ENCODE measurements at regions not wholly inside any gene's neighbourhood (a gene's known extent, or its start where the extent isn't known, plus 50 kb on each side); places are given as distances from the start of the nearest gene placed in this dataset.

- DNase-seq (ENCODE audit: low spot score): no peak
Measured at GRCh38 chr11:90867416-90867815, 644.6 kb upstream of the CHORDC1 start.

- DNase-seq (ENCODE audit: low spot score): no peak
Measured at GRCh38 chr11:90856790-90857189, 633.9 kb upstream of the CHORDC1 start.

- no peak for DNase-seq (ENCODE audit: low spot score)
Measured at GRCh38 chr11:90855531-90855930, 632.7 kb upstream of the CHORDC1 start.

GRCh38 chr11:90851196-90851595, 628.3 kb upstream of the CHORDC1 start:
- no peak for DNase-seq (ENCODE audit: low spot score)

GRCh38 chr11:90849312-90849711, 626.5 kb upstream of the CHORDC1 start:
- DNase-seq (ENCODE audit: low spot score): no peak

GRCh38 chr11:90847268-90847886, 624.5 kb upstream of the CHORDC1 start:
- no peak for DNase-seq (ENCODE audit: low spot score)

GRCh38 chr11:90846628-90847027, 623.8 kb upstream of the CHORDC1 start:
- DNase-seq (ENCODE audit: low spot score): peak; percentile 17

- DNase-seq (ENCODE audit: low spot score): no peak
Measured at GRCh38 chr11:90845799-90846198, 623.0 kb upstream of the CHORDC1 start.

GRCh38 chr11:90845126-90845525, 622.3 kb upstream of the CHORDC1 start:
- DNase-seq (ENCODE audit: low spot score): no peak

- DNase-seq (ENCODE audit: low spot score): no peak
Measured at GRCh38 chr11:90844041-90844440, 621.2 kb upstream of the CHORDC1 start.

GRCh38 chr11:90842681-90843080, 619.8 kb upstream of the CHORDC1 start:
- DNase-seq (ENCODE audit: low spot score): no peak

- no peak for DNase-seq (ENCODE audit: low spot score)
Measured at GRCh38 chr11:90840071-90840470, 617.2 kb upstream of the CHORDC1 start.

GRCh38 chr11:90836031-90836430, 613.2 kb upstream of the CHORDC1 start:
- DNase-seq (ENCODE audit: low spot score): no peak

- DNase-seq (ENCODE audit: low spot score): no peak
Measured at GRCh38 chr11:90823446-90823845, 600.6 kb upstream of the CHORDC1 start.

- DNase-seq (ENCODE audit: low spot score): peak; percentile 93
Measured at GRCh38 chr11:90822996-90823395, 600.1 kb upstream of the CHORDC1 start.

- DNase-seq (ENCODE audit: low spot score): no peak
Measured at GRCh38 chr11:90818196-90818745, 595.4 kb upstream of the CHORDC1 start.

GRCh38 chr11:90809581-90809980, 586.7 kb upstream of the CHORDC1 start:
- DNase-seq (ENCODE audit: low spot score): no peak

- no peak for DNase-seq (ENCODE audit: low spot score)
Measured at GRCh38 chr11:90805172-90805571, 582.3 kb upstream of the CHORDC1 start.

- no peak for DNase-seq (ENCODE audit: low spot score)
Measured at GRCh38 chr11:90803831-90804230, 581.0 kb upstream of the CHORDC1 start.

- peak; percentile 2 for DNase-seq (ENCODE audit: low spot score)
Measured at GRCh38 chr11:90803366-90803765, 580.5 kb upstream of the CHORDC1 start.

GRCh38 chr11:90798769-90799168, 575.9 kb upstream of the CHORDC1 start:
- DNase-seq (ENCODE audit: low spot score): no peak

- no peak for DNase-seq (ENCODE audit: low spot score)
Measured at GRCh38 chr11:90795746-90796145, 572.9 kb upstream of the CHORDC1 start.

- no peak for DNase-seq (ENCODE audit: low spot score)
Measured at GRCh38 chr11:90788961-90789360, 566.1 kb upstream of the CHORDC1 start.
